PFSK-1 (cell line): ENCODE measurements at regions not wholly inside any gene's neighbourhood (a gene's known extent, or its start where the extent isn't known, plus 50 kb on each side); places are given as distances from the start of the nearest gene placed in this dataset.

Experiments used
- FOXP2 ChIP-seq: optimal IDR thresholded peaks from 2 replicates; pipeline ENCODE3; 2011; ENCODE audit warnings: borderline replicate concordance, control low read depth, inconsistent platforms; ENCODE audit not compliant: insufficient read depth; ENCODE audit errors: extremely low read length, extremely low read depth
- POLR2AphosphoS5 ChIP-seq: IDR thresholded peaks from 2 replicates; pipeline ENCODE4 v1.6.1; 2012; ENCODE audit warnings: low read depth, mild to moderate bottlenecking, control low read depth, low read length, moderate library complexity
- REST ChIP-seq, 2 experiments: IDR thresholded peaks; 2 replicates each; pipeline versions ENCODE4 v1.6.1 to v1.8.0; 2011 to 2012; ENCODE audit warnings: low read depth in 2 of 2, low read length in 2 of 2, control low read depth in 1 of 2, inconsistent platforms in 1 of 2, mild to moderate bottlenecking in 1 of 2, moderate library complexity in 1 of 2; ENCODE audit not compliant: insufficient read depth in 1 of 2
- SIN3A ChIP-seq: IDR thresholded peaks from 2 replicates; pipeline ENCODE4 v1.6.1; 2012; ENCODE audit warnings: mild to moderate bottlenecking, low read length, moderate library complexity, borderline replicate concordance; ENCODE audit not compliant: insufficient read depth
- TAF1 ChIP-seq: IDR thresholded peaks from 2 replicates; pipeline ENCODE4 v1.6.1; 2012; ENCODE audit warnings: low read length, control low read depth, borderline replicate concordance; ENCODE audit not compliant: insufficient read depth

- TF ChIP-seq SIN3A (no peak), TAF1 (no peak), REST (IDR thresholded peaks at IDR 0.05; ENCODE audit: insufficient read depth in 1 of 2, low read depth in 2 of 2, low read length in 2 of 2) (no peak), POLR2AphosphoS5 (no peak), FOXP2 (no peak)
These were observed 166.0 kb upstream of the FAM98A start for GRCh38 chr2:33765122-33765521.
